ENCODE measurements at regions not wholly inside any gene's neighbourhood (a gene's known extent, or its start where the extent isn't known, plus 50 kb on each side); places are given as distances from the start of the nearest gene placed in this dataset.

DNA sequence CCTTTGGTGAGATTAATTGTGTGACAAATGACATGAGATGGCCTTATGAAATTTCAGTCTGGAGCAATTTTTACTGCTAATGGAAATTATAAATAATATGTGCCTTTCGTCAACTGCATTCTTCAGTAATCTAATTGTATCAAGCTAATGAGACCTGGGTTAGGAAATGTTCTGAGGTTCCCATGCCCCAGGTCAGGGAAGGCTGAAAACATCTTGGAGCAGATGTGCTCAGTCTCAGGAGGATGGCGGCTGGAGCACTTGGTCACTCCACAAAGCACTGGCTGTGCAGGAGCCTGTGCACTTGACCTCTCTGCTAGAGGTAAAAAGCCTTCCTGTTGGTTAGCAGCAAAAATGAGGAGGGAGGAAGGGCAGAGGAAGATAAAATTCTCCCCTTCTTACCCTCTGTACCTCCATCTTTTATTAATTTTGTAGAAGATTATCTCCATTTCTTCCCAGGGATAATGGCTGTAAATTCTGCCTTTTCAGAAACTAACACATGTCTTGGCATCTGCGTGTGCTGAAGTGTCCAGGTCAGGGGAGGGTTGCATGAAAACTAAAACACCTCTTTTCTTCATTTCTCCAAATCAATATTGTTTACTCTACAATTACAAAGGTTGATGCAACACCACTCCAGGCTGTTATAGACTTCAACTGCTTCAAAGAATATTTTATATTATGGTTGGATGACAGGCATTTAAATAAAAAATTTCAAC lies 1606.4 kb upstream of the ACVR2A start:
- DNase-seq, result peak in 1 of 3 donors; percentile 12

DNA sequence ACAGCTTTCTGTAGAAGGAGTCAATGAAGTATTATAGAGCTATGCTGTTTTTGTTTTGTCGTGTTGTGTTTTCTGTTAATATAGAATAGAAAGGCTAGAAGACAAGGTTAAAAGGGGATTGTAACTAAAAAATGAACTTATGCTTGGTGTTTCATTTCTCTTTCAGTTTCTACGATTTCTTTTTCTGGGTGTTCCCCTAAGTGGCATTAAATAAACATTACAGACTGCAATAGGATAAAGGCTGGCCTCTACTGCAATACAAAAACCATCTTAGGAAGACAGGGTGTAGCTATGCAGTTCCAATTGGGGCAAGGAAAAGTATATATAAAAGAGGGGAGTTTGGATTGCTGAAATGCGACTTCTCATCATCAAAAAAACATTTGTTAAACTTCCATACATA lies 1609.7 kb upstream of the ACVR2A start:
- DNase-seq, result no peak

DNA sequence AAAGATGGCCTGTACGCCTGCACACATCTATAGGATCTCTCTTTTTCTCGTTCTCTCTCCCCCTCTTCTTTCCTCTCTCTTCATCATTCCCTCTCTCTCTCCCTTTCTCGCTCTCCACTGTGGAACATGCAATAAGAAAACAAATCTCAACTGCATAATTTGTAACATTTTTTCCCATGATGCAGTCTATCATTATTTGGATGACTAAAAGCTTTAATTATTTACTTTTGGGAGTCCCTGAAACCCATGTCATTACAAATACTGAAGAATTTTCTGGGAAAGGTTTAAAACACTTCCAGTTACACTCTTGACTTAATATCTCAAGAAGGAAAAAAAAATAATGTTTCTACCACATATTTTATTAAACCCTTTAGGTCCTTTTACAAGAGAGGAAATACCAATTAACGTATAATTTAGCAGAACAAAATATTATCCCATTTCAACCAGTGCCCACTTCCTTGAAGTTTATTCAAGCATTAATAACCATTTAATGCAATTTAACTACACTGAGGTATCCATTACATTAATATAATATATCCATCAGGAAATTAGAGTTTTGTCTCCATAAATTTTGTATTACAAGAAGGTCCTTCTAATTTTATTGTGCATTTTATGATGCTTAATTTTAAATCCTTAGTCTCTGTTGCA lies 1615.2 kb upstream of the ACVR2A start:
- no peak for DNase-seq

DNA sequence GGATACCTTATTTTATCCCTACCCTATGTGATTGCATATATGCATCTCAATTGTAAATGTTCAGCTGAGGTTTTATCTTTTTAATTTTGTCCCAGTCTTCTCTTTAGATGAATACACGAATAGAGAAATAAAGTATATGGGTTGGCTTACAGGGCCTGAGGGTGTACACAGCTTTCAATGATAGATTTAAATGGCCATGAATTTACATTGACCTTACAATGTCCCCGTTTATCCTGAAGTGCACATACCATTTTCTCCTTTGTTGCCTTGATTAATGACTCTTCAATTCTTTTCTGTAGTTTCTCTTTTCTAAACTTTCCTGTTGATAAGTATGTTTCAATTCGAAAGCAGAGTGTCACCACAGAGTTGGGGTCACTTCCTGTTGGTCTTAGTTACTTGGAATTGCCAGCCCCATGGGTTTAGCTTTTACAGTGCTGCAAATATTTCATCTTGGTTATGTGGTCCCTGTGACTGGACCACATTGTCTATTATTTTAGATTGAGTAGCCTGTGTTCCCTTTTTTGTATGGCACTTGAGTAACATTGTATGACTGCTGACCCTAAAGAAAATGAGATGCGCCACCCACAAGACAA lies 1616.3 kb upstream of the ACVR2A start:
- no peak for DNase-seq

DNA sequence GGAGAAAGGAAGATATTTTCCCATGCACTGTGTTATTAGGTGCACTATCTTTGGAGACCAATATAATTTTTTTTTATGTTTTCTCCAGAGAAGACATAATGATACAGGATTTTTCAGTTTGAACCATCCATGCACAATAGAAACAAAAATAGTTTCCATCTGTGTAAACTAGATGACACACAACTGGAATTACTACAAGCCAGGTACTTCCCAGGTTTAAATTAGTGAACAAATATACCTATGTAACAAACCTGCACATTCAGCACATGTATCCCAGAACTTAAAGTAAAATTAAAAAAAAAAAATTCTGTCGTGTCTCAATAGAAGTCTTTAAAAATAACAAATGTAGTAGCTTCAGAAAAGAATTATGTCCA lies 1616.8 kb upstream of the ACVR2A start:
- no peak for DNase-seq

DNA sequence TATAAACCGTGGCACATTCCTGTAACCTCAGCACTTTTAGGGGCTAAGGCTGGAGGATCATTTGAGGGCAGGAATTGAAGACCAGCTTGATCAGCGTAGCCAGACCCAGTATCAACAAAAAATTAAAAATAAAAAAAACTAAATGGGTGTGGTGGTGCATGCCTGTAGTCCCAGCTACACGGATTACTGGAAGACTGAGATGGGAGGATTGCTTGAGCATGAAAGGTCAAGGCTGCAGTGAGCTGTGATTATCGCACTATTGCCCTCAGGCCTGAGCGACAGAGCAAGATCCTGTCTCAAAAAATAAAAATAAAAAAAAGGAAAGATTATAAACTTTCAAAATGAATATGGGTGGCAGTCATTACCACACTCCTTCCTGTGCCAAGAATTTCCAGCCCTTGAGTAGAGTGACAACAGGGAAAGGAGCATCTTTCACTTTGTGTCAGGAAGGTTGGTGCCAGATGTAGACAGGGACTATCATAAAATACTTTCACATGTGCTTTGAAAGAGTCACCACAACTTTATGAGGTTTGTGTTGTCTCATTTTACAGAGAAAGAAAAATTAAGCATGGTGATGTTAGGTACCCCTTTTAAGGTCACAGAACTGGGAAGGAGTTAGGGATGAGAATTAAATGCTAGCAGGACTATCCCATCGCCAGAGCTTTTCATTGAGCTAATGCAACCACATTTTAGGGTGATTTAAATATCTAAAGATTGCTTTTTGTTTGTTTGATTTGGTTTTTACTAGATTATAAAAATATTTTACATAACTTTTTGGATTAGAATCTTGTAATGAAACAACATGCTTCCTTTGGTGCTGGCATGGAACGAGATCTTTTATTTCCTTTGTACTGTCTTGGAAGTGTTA lies 1617.4 kb upstream of the ACVR2A start:
- no peak for DNase-seq

DNA sequence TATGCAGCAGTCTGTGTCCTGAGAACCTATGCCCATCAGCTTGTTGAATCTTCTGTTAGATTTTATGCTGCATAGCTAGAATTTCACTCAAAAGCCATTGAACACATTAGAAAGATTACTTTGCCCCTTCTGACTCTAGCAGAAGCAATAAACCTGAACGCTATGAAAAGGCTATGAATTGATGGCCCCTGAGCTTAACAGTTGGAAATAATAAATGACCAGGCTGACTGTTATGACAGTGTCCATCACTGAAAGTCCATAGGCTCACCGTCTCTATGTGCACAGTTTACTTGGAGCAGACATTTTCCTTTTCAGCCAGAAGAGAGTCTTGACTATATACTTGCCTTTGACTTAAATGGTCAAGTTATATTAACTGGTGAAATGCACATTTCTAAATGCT lies 1618.8 kb upstream of the ACVR2A start:
- DNase-seq, result no peak

DNA sequence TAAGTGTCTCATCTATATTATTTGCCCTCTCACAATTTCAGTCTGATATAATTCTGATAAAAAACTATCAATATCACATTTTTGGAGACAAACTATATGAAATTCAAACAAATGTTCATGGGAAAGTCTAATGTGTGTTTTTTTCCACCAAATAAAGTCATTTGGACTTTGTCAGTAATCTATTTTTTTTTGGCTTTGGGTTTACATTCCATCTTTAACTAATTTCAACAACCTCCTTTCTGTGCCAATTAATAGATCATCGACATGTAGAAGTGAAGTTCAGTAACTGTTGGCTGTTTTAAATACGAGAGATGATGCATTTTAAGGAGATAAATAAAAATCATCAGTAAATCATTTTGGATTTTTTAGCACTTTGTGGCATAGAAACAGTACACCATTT lies 1623.0 kb upstream of the ACVR2A start:
- DNase-seq, result no peak

DNA sequence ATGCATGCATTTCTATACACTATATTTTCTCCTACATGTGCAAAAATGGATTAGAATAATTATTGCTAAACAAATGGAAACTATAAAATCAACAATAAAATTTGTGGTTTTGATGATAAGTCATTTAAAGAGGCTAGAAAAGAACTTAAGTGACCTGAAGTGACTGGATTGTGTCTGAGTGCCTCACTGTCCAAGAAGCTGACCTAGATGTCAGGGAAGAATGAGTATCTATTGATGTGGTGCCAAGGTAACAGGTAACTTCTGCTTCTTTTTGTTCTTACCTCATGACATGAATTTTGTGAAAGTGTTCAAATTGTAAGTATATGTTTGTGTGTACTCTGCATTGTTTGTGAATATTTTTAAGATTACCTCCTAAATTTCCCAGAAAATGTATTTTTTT lies 1623.9 kb upstream of the ACVR2A start:
- DNase-seq, result no peak

DNA sequence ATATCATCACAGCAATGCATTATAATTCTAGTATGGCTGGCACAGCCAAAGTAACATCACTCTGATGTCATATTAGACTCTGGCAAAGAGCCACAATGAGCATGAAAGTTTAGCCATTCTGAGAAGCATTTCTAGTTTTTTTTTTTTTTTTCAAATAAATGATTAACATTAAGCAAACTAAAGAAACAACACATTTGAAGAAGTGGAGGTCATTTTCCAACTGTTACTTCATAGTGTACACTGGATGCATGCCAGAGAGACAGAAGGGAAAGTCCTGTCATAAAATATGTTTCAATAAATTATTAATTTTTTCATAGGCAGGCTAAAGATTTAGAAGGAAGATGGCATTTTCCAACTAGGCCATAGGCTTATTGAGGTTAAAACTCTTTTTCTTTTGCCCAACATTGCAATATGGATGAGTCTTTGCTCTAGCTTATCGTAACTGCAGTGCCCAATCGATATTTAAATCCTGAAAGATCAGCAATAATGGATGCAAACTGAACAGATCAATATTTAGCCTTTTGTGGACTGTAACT lies 1630.4 kb upstream of the ACVR2A start:
- no peak for DNase-seq

DNA sequence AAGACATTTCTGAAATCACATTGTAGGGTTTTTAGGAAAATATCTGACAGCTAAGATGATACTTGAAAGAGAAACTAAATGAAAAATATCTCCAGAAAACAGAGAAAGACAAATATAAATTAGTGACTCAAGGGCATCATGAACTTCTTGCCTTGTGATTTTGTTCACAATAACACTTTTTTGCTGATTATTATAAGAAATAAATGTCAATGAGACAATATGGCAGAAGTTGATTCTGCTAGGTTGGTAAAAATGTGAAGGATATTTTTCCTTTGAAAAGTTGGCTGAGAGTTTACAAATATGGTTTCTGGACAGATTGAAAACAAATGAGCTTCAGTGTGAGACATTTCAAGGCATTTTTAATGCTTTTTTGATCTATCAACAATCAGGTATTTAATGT lies 1631.2 kb upstream of the ACVR2A start:
- no peak for DNase-seq

DNA sequence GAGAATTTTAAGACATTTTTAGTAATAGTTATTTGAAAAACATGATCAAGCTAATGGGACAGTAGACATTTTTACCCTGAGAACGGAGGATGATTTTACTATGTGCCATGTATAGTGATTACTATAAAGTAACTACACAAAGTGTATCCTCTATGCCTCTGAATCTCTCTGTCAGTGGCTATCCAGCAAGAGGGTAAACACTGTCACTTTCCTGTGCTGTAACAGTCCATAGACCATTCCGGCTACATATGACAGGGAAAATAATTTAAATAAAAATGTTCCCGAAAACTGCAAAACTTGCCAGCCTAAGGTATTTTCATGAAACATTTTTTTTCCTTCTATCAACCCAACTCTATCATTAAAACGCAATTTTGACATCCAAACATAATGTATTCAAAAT lies 1632.2 kb upstream of the ACVR2A start:
- no peak for DNase-seq

DNA sequence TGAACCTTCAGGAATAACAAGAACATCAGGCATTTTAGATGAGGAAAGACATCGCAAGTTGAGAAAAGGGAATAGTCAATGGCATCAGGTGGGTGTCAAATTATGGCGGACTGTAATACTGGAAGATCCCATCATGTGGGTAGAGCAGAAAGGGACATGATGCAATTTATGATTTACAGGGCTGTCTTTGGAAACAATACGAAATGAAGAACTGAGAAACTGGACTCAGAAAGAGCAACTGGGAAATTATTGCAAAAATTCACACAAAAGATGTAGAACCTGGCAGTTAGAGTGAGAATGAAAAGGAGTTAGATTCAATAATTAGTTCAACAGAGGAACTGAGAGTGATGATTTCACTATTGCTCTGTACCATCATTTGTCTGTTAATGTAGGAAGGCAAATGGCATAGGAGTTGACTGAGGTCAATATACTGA lies 1635.0 kb upstream of the ACVR2A start:
- no peak for DNase-seq

DNA sequence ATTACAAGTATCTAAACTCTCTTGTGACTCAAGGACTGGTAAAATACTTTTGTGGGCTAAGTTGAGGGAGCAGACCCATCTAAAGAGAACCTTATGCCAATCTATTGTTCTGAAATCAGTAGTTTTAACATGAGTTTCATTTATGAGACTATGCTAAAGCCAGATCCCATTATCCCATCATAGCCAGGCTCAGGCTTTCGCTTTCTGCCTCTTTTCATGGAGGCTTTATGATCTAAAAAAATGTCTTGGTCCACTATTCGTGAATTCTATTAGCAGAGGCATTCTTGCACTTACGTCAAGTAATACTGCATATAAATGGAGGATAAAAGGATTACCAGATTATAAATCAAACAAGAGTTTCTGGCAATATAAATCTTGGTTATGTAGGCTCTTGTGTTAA lies 1636.9 kb upstream of the ACVR2A start:
- no peak for DNase-seq

DNA sequence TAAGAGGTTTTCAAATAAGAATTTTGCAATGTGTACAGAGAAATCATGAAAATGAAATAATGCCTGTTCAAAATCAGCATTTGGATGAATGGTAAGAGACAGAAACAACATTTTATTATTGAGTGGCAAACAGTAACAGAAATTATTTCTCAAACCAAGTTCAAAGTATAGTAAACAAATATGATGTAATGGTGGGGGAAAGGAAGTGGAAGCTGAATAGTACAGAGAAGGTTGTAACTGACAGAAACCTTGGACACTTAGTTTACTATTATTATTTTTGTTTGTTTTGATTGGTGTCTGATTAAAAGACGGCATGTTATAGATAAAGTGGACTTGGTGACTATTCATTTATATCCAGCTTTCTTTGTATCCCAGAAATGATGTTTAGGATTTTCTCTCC lies 1637.4 kb upstream of the ACVR2A start:
- no peak for DNase-seq

DNA sequence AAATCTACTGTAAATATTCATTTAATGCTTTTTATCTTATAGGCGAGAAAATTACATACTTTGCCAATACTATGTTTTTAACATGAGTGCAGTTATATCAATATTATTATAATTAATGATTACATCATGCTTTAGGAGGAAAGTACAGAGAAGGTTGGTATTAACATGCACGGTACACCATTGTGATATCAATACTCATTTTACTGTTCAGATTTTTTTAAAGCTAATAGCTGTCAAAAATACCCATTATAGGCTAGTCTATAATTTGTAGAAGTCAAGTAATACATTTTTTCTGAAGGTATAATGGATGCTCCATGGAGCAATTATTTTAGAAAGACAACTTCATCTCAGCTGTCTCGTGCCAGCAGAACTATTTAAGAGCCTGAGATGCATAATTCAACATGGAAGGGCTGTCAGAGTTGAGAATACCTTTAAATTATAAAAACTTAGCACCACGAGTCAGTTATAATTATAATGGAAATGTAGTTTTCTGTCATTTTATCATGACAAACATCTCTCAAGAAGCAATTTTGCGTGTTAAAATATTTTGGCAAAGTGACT lies 1641.7 kb upstream of the ACVR2A start:
- DNase-seq, result no peak

DNA sequence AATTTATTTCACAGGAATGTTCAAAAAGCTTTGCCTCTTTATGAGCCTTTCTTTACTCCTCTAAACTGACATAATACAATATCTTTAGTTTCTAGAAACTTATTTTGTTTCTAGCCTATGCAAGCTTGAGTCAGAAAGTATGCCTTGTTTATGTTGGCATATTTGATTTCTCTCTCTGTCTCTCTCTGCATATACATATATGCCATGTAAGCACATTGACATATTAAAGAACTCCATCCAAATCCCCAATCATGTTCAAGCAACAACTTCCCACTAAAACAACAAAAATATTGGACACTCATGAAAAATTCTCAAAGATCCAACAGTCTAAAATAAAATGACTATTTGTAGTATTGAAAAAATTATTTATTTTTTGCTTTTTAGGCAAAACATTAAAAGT lies 1651.2 kb upstream of the ACVR2A start:
- DNase-seq, result no peak

DNA sequence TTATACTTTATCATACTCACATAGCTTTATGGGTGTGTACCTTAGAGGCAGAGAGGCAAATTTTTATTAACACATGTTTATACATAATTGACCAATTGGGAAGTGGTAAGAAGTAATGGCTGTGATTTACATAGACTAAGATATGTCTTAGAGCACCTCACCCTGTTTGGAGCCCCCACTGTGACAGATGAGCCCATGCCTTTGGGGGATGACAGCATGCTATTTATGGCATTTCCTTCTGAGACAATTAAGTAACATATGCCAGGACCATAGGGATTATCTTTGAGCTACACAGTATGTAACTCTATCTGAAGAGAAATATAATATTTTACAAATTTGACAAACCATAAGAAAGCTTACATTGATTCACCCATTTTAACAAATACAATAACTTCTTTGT lies 1655.3 kb upstream of the ACVR2A start:
- DNase-seq, result peak in 1 of 3 donors; percentile 1

DNA sequence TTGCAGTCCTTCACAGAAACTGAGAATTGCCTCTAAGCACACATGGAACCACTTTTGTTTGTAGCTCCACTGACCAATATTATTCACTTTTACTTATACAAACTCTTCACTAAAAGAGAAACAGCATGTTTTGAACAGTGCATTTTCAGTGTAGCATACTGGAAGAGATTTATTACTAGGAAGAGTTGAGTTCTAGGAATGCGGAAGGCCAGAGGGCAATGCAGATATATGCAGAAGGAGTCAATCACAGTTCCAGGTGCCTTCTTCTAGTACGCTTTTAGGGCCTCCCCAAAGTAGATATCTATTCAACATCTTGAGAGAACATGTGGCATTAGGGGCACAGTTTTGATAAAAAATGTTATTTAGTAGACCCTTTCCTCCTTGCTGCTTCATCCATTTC lies 1654.0 kb upstream of the ZEB2 start:
- DNase-seq, result no peak

DNA sequence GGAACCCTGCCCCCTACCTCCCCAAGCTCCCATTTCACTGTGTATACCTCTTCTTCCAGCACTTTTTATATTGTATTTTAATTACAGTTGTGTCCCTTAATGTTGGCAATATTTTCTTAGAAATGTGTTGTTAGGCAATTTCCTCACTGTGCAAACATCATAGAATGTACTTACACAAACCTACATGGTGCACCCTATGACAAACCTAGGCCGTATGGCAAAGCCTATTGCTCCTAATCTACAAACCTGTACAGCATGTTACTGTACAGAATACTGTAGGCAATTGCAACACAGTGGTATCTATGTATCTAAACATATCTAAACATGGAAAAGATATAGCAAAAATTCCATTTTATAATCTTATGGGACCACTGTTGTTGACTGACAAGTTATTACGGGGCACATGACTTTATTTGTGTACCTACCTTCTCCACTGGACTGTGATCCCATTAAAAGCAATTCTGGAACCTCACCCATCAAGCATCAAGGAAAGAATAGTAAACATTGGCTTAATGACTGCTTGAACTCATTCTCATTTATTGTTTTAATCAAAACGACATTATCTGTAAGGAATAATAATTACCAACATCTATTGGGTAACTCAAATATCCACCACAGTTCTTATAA lies 1641.5 kb upstream of the ZEB2 start:
- no peak for DNase-seq

DNA sequence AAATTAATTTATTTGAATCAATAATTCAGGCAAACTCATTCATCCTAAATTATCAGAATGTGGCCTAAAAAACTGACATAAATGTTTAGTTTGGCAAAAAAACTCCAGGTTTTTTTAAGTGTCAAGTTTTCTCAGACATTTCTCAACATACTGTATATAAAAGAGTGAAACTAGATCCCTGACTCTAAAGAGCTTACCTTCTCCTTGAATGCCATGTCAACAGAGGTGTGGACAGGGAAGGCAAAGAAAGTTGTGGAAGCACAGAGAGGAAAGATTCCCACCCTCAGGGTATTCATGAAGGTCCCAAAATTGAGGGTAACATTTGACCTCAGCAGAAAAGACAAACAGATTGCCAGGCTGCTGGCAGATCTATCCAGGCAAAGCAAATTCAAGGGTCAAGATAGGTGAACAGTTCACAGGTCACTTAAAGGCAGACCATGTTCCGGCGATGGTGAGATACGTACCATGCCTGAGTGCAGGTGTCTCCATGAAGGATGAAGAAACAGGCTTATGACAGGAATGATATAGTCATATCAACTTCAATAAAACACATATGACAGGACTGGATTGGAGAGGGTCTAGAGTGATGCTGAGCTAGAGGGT lies 1638.3 kb upstream of the ZEB2 start:
- DNase-seq, result no peak
